ENCODE measurements at regions not wholly inside any gene's neighbourhood (a gene's known extent, or its start where the extent isn't known, plus 50 kb on each side); places are given as distances from the start of the nearest gene placed in this dataset.

- TF ChIP-seq CTCF (IDR thresholded peaks at IDR 0.05) = no peak
- no peak for TF ChIP-seq EP300 (IDR thresholded peaks at IDR 0.05)
- TF ChIP-seq POLR2A (IDR thresholded peaks at IDR 0.05) = no peak
Measured at GRCh38 chr4:86502081-86502480, 92.0 kb upstream of the PTPN13 start.
